ENCODE measurements at regions not wholly inside any gene's neighbourhood (a gene's known extent, or its start where the extent isn't known, plus 50 kb on each side); places are given as distances from the start of the nearest gene placed in this dataset.
A peak's percentile ranks its signal among the peaks of the same experiment; 100 is the strongest.

DNA sequence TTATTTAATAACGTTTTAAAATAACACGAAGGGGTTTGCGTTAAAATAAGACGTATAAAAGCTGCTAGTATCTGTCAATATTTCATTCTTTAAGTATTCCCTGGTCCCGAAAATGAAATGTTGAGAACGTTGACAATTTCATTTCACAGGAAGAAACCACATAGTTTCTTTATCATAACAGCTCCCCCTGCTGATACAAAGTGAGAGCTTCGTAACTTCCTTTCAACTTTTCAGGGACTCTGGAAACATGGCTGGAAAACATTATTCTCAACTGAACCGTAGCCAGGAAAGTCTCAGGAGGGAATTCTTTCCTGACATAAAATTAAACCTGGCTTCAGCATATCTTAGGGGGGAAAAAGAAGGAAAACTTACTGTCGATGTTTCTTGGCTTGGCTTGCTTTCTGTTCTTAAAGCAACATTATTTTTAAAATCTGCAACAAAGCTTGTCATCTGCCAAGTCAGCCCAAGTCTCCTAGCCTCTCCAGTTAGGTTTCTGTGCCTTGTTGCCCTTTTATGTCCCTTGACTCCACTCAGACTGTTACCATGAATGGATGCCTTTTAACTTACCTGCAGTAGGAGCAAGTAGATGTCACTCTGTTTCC lies 122.9 kb upstream of the DAB2 start:
- TF ChIP-seq CTCF (IDR thresholded peaks at IDR 0.05): peak; percentile 56 to 72 (median 62)
- no peak for TF ChIP-seq POLR2A (IDR thresholded peaks at IDR 0.05)
- TF ChIP-seq EP300 (IDR thresholded peaks at IDR 0.05): no peak
- TF ChIP-seq POLR2AphosphoS5 (IDR thresholded peaks at IDR 0.05): peak in 3 of 4 donors; percentile 49 to 53 (median 51)
